Stimulated activated CD4-positive, alpha-beta T cell treated with anti-CD3 and anti-CD28 coated beads, Interleukin-12 subunit alpha, Interleukin-12 subunit beta, amount 100 ng/mL, for 48 hours (primary cell): ENCODE measurements at regions not wholly inside any gene's neighbourhood (a gene's known extent, or its start where the extent isn't known, plus 50 kb on each side); places are given as distances from the start of the nearest gene placed in this dataset.

Experiments
- DNase-seq, 3 donors: peaks; one replicate each; pipeline ENCODE4 v3.0.0-alpha.2; 2020; ENCODE audit warnings: low read depth in 2 of 3, low spot score in 1 of 3

GRCh38 chr16:85385463-85386331 lies 227.4 kb upstream of the GSE1 start:
- no peak for DNase-seq

- DNase-seq: no peak
Observed at GRCh38 chr16:85386467-85387170, 226.5 kb upstream of the GSE1 start.

- DNase-seq: no peak
Observed at GRCh38 chr16:85387171-85387507, 226.0 kb upstream of the GSE1 start.

- no peak for DNase-seq
Observed at GRCh38 chr16:85387731-85388295, 225.3 kb upstream of the GSE1 start.

- DNase-seq: no peak
Observed at GRCh38 chr16:85389679-85390470, 223.2 kb upstream of the GSE1 start.

GRCh38 chr16:85390511-85391174 lies 222.5 kb upstream of the GSE1 start:
- no peak for DNase-seq

- DNase-seq: no peak
Observed at GRCh38 chr16:85391175-85391707, 221.9 kb upstream of the GSE1 start.

- no peak for DNase-seq
Observed at GRCh38 chr16:85391769-85392583, 221.1 kb upstream of the GSE1 start.

GRCh38 chr16:85392756-85393673 lies 220.1 kb upstream of the GSE1 start:
- no peak for DNase-seq

GRCh38 chr16:85393674-85394451 lies 219.3 kb upstream of the GSE1 start:
- peak; percentile 48 to 61 (median 60) for DNase-seq

GRCh38 chr16:85394456-85395206 lies 218.5 kb upstream of the GSE1 start:
- DNase-seq: no peak

- no peak for DNase-seq
Observed at GRCh38 chr16:85395207-85395912, 217.8 kb upstream of the GSE1 start.

- no peak for DNase-seq
Observed at GRCh38 chr16:85395913-85396878, 216.9 kb upstream of the GSE1 start.

GRCh38 chr16:85396879-85397871 lies 215.9 kb upstream of the GSE1 start:
- no peak for DNase-seq
